ENCODE measurements at regions not wholly inside any gene's neighbourhood (a gene's known extent, or its start where the extent isn't known, plus 50 kb on each side); places are given as distances from the start of the nearest gene placed in this dataset.

- Histone ChIP-seq H3K9me3 (no peaks in the 10 kb centered on the region), H3K4me1 (0 out of 2 replicates have a peak, but pooled peaks cover 3% of the 10 kb centered on the region), H3K27me3 (ENCODE audit: low read depth) (no peaks in the 10 kb centered on the region), H3K4me3 (no peak overlapping the region), H3K36me3 (replicated peaks) (no peaks in the 10 kb centered on the region)
- in situ Hi-C loops (cut with MboI; ENCODE audit: low sequenced_read_pairs): no loop called here
- DNase-seq (ENCODE audit: low spot score in 2 of 2): no peak
Observed at GRCh38 chr13:68888832-68889231, 1218.8 kb upstream of the ATXN8OS start.

GRCh38 chr13:68872338-68872737 is 1235.3 kb upstream of the ATXN8OS start:
- no peak overlapping the region for H3K4me3 ChIP-seq
- H3K9me3 ChIP-seq: no peaks in the 10 kb centered on the region
- no peaks in the 10 kb centered on the region for H3K27me3 ChIP-seq (ENCODE audit: low read depth)
- H3K36me3 ChIP-seq (replicated peaks): no peaks in the 10 kb centered on the region
- in situ Hi-C loops (cut with MboI; ENCODE audit: low sequenced_read_pairs): no loop called here
- no peaks in the 10 kb centered on the region for H3K4me1 ChIP-seq
- DNase-seq (ENCODE audit: low spot score in 2 of 2): no peak

GRCh38 chr13:68851026-68851425 is 1256.6 kb upstream of the ATXN8OS start:
- no peak for DNase-seq (ENCODE audit: low spot score in 2 of 2)
- Histone ChIP-seq H3K36me3 (replicated peaks) (no peaks in the 10 kb centered on the region), H3K27me3 (ENCODE audit: low read depth) (no peaks in the 10 kb centered on the region), H3K9me3 (no peaks in the 10 kb centered on the region), H3K4me1 (no peaks in the 10 kb centered on the region), H3K4me3 (no peak overlapping the region)
- in situ Hi-C loops (cut with MboI; ENCODE audit: low sequenced_read_pairs): no loop called here

- H3K27me3 ChIP-seq (ENCODE audit: low read depth): no peaks in the 10 kb centered on the region
- DNase-seq (ENCODE audit: low spot score in 2 of 2): no peak
- no peak overlapping the region for H3K4me3 ChIP-seq
- H3K4me1 ChIP-seq: no peaks in the 10 kb centered on the region
- no peaks in the 10 kb centered on the region for H3K36me3 ChIP-seq (replicated peaks)
- no peaks in the 10 kb centered on the region for H3K9me3 ChIP-seq
- in situ Hi-C loops (cut with MboI; ENCODE audit: low sequenced_read_pairs): no loop called here
Observed at GRCh38 chr13:68850160-68850559, 1257.5 kb upstream of the ATXN8OS start.

GRCh38 chr13:68846663-68847062 is 1261.0 kb upstream of the ATXN8OS start:
- DNase-seq (ENCODE audit: low spot score in 2 of 2): no peak
- H3K27me3 ChIP-seq (ENCODE audit: low read depth): no peaks in the 10 kb centered on the region
- no peaks in the 10 kb centered on the region for H3K9me3 ChIP-seq
- no peaks in the 10 kb centered on the region for H3K4me1 ChIP-seq
- no peak overlapping the region for H3K4me3 ChIP-seq
- no peaks in the 10 kb centered on the region for H3K36me3 ChIP-seq (replicated peaks)
- in situ Hi-C loops (cut with MboI; ENCODE audit: low sequenced_read_pairs): no loop called here

- no peaks in the 10 kb centered on the region; the same call in 1 of the 2 replicates for H3K4me1 ChIP-seq
- no peak overlapping the region for H3K4me3 ChIP-seq
- no peak for DNase-seq (ENCODE audit: low spot score in 2 of 2)
- H3K36me3 ChIP-seq (replicated peaks): no peaks in the 10 kb centered on the region
- H3K27me3 ChIP-seq (ENCODE audit: low read depth): no peaks in the 10 kb centered on the region
- no peaks in the 10 kb centered on the region for H3K9me3 ChIP-seq
- in situ Hi-C loops (cut with MboI; ENCODE audit: low sequenced_read_pairs): no loop called here
Observed at GRCh38 chr13:68834375-68834774, 1273.3 kb upstream of the ATXN8OS start.

GRCh38 chr13:68816715-68817114 is 1290.9 kb upstream of the ATXN8OS start:
- no peaks in the 10 kb centered on the region for H3K36me3 ChIP-seq (replicated peaks)
- H3K27me3 ChIP-seq (ENCODE audit: low read depth): no peaks in the 10 kb centered on the region
- H3K9me3 ChIP-seq: no peaks in the 10 kb centered on the region
- no peak for DNase-seq (ENCODE audit: low spot score in 2 of 2)
- H3K4me1 ChIP-seq: no peaks in the 10 kb centered on the region
- in situ Hi-C loops (cut with MboI; ENCODE audit: low sequenced_read_pairs): no loop called here
- no peak overlapping the region for H3K4me3 ChIP-seq

- H3K4me1 ChIP-seq: no peaks in the 10 kb centered on the region
- in situ Hi-C loops (cut with MboI; ENCODE audit: low sequenced_read_pairs): no loop called here
- DNase-seq (ENCODE audit: low spot score in 2 of 2): no peak
Observed at GRCh38 chr13:68813180-68813796, 1294.3 kb upstream of the ATXN8OS start.

GRCh38 chr13:68810660-68811059 is 1297.0 kb upstream of the ATXN8OS start:
- in situ Hi-C loops (cut with MboI; ENCODE audit: low sequenced_read_pairs): no loop called here
- Histone ChIP-seq H3K4me1 (no peaks in the 10 kb centered on the region), H3K9me3 (no peaks in the 10 kb centered on the region), H3K27me3 (ENCODE audit: low read depth) (no peaks in the 10 kb centered on the region), H3K36me3 (replicated peaks) (no peaks in the 10 kb centered on the region), H3K4me3 (no peak overlapping the region)
- DNase-seq (ENCODE audit: low spot score in 2 of 2): no peak

More at GRCh38 chr13:68813180-68813796, 1294.3 kb upstream of the ATXN8OS start:
- Histone ChIP-seq H3K4me3 (no peak overlapping the region), H3K36me3 (replicated peaks) (no peaks in the 10 kb centered on the region), H3K27me3 (ENCODE audit: low read depth) (no peaks in the 10 kb centered on the region), H3K9me3 (no peaks in the 10 kb centered on the region)

- Histone ChIP-seq H3K4me1 (no peaks in the 10 kb centered on the region), H3K27me3 (ENCODE audit: low read depth) (no peaks in the 10 kb centered on the region), H3K9me3 (no peaks in the 10 kb centered on the region), H3K36me3 (replicated peaks) (no peaks in the 10 kb centered on the region), H3K4me3 (no peak overlapping the region)
- in situ Hi-C loops (cut with MboI; ENCODE audit: low sequenced_read_pairs): no loop called here
- no peak for DNase-seq (ENCODE audit: low spot score in 2 of 2)
Observed at GRCh38 chr13:68808456-68808855, 1299.2 kb upstream of the ATXN8OS start.

- Histone ChIP-seq H3K4me1 (no peaks in the 10 kb centered on the region), H3K4me3 (no peak overlapping the region), H3K27me3 (ENCODE audit: low read depth) (no peaks in the 10 kb centered on the region), H3K36me3 (replicated peaks) (no peaks in the 10 kb centered on the region), H3K9me3 (no peaks in the 10 kb centered on the region)
- DNase-seq (ENCODE audit: low spot score in 2 of 2): no peak
- in situ Hi-C loops (cut with MboI; ENCODE audit: low sequenced_read_pairs): no loop called here
Observed at GRCh38 chr13:68806125-68806524, 1301.5 kb upstream of the ATXN8OS start.

- no peaks in the 10 kb centered on the region for H3K27me3 ChIP-seq (ENCODE audit: low read depth)
- H3K9me3 ChIP-seq: no peaks in the 10 kb centered on the region
- no peak for DNase-seq (ENCODE audit: low spot score in 2 of 2)
- no peak overlapping the region for H3K4me3 ChIP-seq
- peaks cover 3% of the 10 kb centered on the region; the same call in 1 of the 2 replicates for H3K36me3 ChIP-seq (replicated peaks)
- in situ Hi-C loops (cut with MboI; ENCODE audit: low sequenced_read_pairs): no loop called here
- no peaks in the 10 kb centered on the region for H3K4me1 ChIP-seq
Observed at GRCh38 chr13:68784275-68784674, 1323.4 kb upstream of the ATXN8OS start.

GRCh38 chr13:68759617-68760016 is 1348.0 kb upstream of the ATXN8OS start:
- H3K4me1 ChIP-seq: no peaks in the 10 kb centered on the region
- no peak overlapping the region for H3K4me3 ChIP-seq
- no peaks in the 10 kb centered on the region for H3K36me3 ChIP-seq (replicated peaks)
- in situ Hi-C loops (cut with MboI; ENCODE audit: low sequenced_read_pairs): no loop called here
- no peaks in the 10 kb centered on the region for H3K27me3 ChIP-seq (ENCODE audit: low read depth)
- H3K9me3 ChIP-seq: no peaks in the 10 kb centered on the region
- DNase-seq (ENCODE audit: low spot score in 2 of 2): no peak

GRCh38 chr13:68749796-68750195 is 1357.8 kb upstream of the ATXN8OS start:
- Histone ChIP-seq H3K27me3 (ENCODE audit: low read depth) (no peaks in the 10 kb centered on the region), H3K36me3 (replicated peaks) (no peaks in the 10 kb centered on the region), H3K4me1 (no peaks in the 10 kb centered on the region), H3K4me3 (no peak overlapping the region), H3K9me3 (no peaks in the 10 kb centered on the region)
- in situ Hi-C loops (cut with MboI; ENCODE audit: low sequenced_read_pairs): no loop called here
- DNase-seq (ENCODE audit: low spot score in 2 of 2): no peak

- in situ Hi-C loops (cut with MboI; ENCODE audit: low sequenced_read_pairs): no loop called here
- Histone ChIP-seq H3K36me3 (replicated peaks) (no peaks in the 10 kb centered on the region), H3K4me1 (no peaks in the 10 kb centered on the region), H3K27me3 (ENCODE audit: low read depth) (no peaks in the 10 kb centered on the region), H3K9me3 (no peaks in the 10 kb centered on the region), H3K4me3 (no peak overlapping the region)
- DNase-seq (ENCODE audit: low spot score in 2 of 2): no peak
Observed at GRCh38 chr13:68748038-68748437, 1359.6 kb upstream of the ATXN8OS start.

All from HAP-1 (cell line).